ENCODE measurements at regions not wholly inside any gene's neighbourhood (a gene's known extent, or its start where the extent isn't known, plus 50 kb on each side); places are given as distances from the start of the nearest gene placed in this dataset.

- Histone ChIP-seq H3K27me3 (replicated peaks) (no peaks in the 10 kb centered on the region), H3K36me3 (replicated peaks) (no peaks in the 10 kb centered on the region), H3K27ac (no peak overlapping the region), H3K4me3 (ENCODE audit: low read depth, low read length) (no peak overlapping the region)
- TF ChIP-seq CTCF (IDR thresholded peaks at IDR 0.05; ENCODE audit: low read depth, low read length, missing control alignments), result no peak
- in situ Hi-C loops (cut with HindIII; ENCODE audit: low pct_ligation_motif_present, low sequenced_read_pairs), result no loop called here
- no peak for DNase-seq
These were observed 229.7 kb upstream of the MARCKS start for GRCh38 chr6:113627480-113627879.

- no peak for DNase-seq
- Histone ChIP-seq H3K27me3 (replicated peaks) (no peaks in the 10 kb centered on the region), H3K36me3 (replicated peaks) (no peaks in the 10 kb centered on the region), H3K27ac (no peak overlapping the region), H3K4me3 (ENCODE audit: low read depth, low read length) (no peak overlapping the region)
- in situ Hi-C loops (cut with HindIII; ENCODE audit: low pct_ligation_motif_present, low sequenced_read_pairs), result no loop called here
- TF ChIP-seq CTCF (IDR thresholded peaks at IDR 0.05; ENCODE audit: low read depth, low read length, missing control alignments), result no peak
These were observed 227.9 kb upstream of the MARCKS start for GRCh38 chr6:113629256-113629655.

- DNase-seq, result peak; percentile 54
- Histone ChIP-seq H3K27me3 (replicated peaks) (no peaks in the 10 kb centered on the region), H3K36me3 (replicated peaks) (no peaks in the 10 kb centered on the region), H3K4me3 (ENCODE audit: low read depth, low read length) (no peak overlapping the region), H3K27ac (peak overlapping the region; percentile 94)
- TF ChIP-seq CTCF (IDR thresholded peaks at IDR 0.05; ENCODE audit: low read depth, low read length, missing control alignments), result no peak
- in situ Hi-C loops (cut with HindIII; ENCODE audit: low pct_ligation_motif_present, low sequenced_read_pairs), result no loop called here
These were observed 227.0 kb upstream of the MARCKS start for GRCh38 chr6:113629975-113630737.

GRCh38 chr6:113630738-113631535 is 226.2 kb upstream of the MARCKS start:
- no peak for TF ChIP-seq CTCF (IDR thresholded peaks at IDR 0.05; ENCODE audit: low read depth, low read length, missing control alignments)
- in situ Hi-C loops (cut with HindIII; ENCODE audit: low pct_ligation_motif_present, low sequenced_read_pairs), result no loop called here
- no peak overlapping the region for H3K4me3 ChIP-seq (ENCODE audit: low read depth, low read length)
- H3K27ac ChIP-seq, result peak overlapping the region; percentile 94
- H3K36me3 ChIP-seq (replicated peaks), result no peaks in the 10 kb centered on the region
- no peaks in the 10 kb centered on the region for H3K27me3 ChIP-seq (replicated peaks)
- DNase-seq, result peak; percentile 82

- TF ChIP-seq CTCF (IDR thresholded peaks at IDR 0.05; ENCODE audit: low read depth, low read length, missing control alignments), result no peak
These were observed 225.5 kb upstream of the MARCKS start for GRCh38 chr6:113631666-113632065.

More at GRCh38 chr6:113631666-113632065, 225.5 kb upstream of the MARCKS start:
- H3K27me3 ChIP-seq (replicated peaks), result no peaks in the 10 kb centered on the region
- H3K36me3 ChIP-seq (replicated peaks), result no peaks in the 10 kb centered on the region
- H3K27ac ChIP-seq, result peak overlapping the region; percentile 94
- H3K4me3 ChIP-seq (ENCODE audit: low read depth, low read length), result no peak overlapping the region
- in situ Hi-C loops (cut with HindIII; ENCODE audit: low pct_ligation_motif_present, low sequenced_read_pairs), result no loop called here
- no peak for DNase-seq
